ENCODE measurements at regions not wholly inside any gene's neighbourhood (a gene's known extent, or its start where the extent isn't known, plus 50 kb on each side); places are given as distances from the start of the nearest gene placed in this dataset.

DNA sequence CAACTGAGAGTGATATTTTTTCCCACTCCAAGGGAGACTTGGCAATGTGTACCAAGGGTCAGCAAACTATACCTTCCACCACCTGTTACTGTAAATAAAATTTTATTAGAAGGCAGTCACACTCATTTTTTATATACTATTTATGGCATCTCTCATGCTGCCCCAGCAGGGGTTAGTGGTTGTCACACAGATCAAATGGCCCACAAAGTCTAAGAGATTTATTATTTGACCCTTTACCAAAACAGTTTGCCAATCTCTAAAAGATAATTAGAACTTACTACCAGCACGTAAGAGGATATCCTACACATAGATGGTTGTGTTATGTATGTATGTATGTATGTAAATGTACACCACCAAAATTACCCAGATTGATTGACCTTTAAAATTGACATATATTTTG, 185.1 kb downstream of the PRR20E start:
- H2AFZ ChIP-seq (ENCODE audit: low read depth, low read length, poor library complexity, severe bottlenecking): no peak overlapping the region
- TF ChIP-seq REST (IDR thresholded peaks at IDR 0.05; ENCODE audit: low read depth): no peak
- TF ChIP-seq, protein P1, sequence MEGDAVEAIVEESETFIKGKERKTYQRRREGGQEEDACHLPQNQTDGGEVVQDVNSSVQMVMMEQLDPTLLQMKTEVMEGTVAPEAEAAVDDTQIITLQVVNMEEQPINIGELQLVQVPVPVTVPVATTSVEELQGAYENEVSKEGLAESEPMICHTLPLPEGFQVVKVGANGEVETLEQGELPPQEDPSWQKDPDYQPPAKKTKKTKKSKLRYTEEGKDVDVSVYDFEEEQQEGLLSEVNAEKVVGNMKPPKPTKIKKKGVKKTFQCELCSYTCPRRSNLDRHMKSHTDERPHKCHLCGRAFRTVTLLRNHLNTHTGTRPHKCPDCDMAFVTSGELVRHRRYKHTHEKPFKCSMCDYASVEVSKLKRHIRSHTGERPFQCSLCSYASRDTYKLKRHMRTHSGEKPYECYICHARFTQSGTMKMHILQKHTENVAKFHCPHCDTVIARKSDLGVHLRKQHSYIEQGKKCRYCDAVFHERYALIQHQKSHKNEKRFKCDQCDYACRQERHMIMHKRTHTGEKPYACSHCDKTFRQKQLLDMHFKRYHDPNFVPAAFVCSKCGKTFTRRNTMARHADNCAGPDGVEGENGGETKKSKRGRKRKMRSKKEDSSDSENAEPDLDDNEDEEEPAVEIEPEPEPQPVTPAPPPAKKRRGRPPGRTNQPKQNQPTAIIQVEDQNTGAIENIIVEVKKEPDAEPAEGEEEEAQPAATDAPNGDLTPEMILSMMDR (IDR thresholded peaks at IDR 0.05 in 2 of 3, conservative IDR thresholded peaks at IDR 0.05 in 1 of 3; ENCODE audit: borderline replicate concordance in 1 of 3, insufficient read depth in 1 of 3, low read depth in 2 of 3, low read length in 2 of 3): no peak
- no peak for TF ChIP-seq EZH2 (IDR thresholded peaks at IDR 0.05)
- TF ChIP-seq ATF3 (IDR thresholded peaks at IDR 0.05): no peak
- TF ChIP-seq RAD21 (IDR thresholded peaks at IDR 0.05; ENCODE audit: low read depth): no peak
- TF ChIP-seq, protein P2, sequence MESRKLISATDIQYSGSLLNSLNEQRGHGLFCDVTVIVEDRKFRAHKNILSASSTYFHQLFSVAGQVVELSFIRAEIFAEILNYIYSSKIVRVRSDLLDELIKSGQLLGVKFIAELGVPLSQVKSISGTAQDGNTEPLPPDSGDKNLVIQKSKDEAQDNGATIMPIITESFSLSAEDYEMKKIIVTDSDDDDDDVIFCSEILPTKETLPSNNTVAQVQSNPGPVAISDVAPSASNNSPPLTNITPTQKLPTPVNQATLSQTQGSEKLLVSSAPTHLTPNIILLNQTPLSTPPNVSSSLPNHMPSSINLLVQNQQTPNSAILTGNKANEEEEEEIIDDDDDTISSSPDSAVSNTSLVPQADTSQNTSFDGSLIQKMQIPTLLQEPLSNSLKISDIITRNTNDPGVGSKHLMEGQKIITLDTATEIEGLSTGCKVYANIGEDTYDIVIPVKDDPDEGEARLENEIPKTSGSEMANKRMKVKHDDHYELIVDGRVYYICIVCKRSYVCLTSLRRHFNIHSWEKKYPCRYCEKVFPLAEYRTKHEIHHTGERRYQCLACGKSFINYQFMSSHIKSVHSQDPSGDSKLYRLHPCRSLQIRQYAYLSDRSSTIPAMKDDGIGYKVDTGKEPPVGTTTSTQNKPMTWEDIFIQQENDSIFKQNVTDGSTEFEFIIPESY (IDR thresholded peaks at IDR 0.05; ENCODE audit: extremely low read depth, insufficient replicate concordance, low read length): no peak
- no peak for TF ChIP-seq SP1 (IDR thresholded peaks at IDR 0.05; ENCODE audit: low read depth)
- TF ChIP-seq EGR1 (IDR thresholded peaks at IDR 0.05; ENCODE audit: low read depth): no peak
- no peak for TF ChIP-seq FOSL1 (IDR thresholded peaks at IDR 0.05; ENCODE audit: low read depth)
- no peak for TF ChIP-seq ELF1 (IDR thresholded peaks at IDR 0.05; ENCODE audit: borderline replicate concordance, low read depth)
- TF ChIP-seq CBX3 (IDR thresholded peaks at IDR 0.05; ENCODE audit: low read depth): no peak
- no peak for TF ChIP-seq TCF7L2 (IDR thresholded peaks at IDR 0.05; ENCODE audit: borderline replicate concordance, extremely low read depth, insufficient read depth, insufficient read length)
- no peak for TF ChIP-seq SIN3A (IDR thresholded peaks at IDR 0.05; ENCODE audit: low read depth)
- no peak for TF ChIP-seq POLR2A (IDR thresholded peaks at IDR 0.05; ENCODE audit: borderline replicate concordance, extremely low read depth, insufficient read depth, insufficient read length)
- no peak for TF ChIP-seq EZH2phosphoT487 (IDR thresholded peaks at IDR 0.05; ENCODE audit: borderline replicate concordance)
- TF ChIP-seq CEBPB (IDR thresholded peaks at IDR 0.05; ENCODE audit: low read depth): no peak
- no peak overlapping the region for H3K9ac ChIP-seq (ENCODE audit: low read length)
- H3K9me3 ChIP-seq (ENCODE audit: control insufficient read depth in 1 of 2, insufficient read depth in 1 of 2, low read depth in 1 of 2, low read length in 2 of 2): peaks cover 8 to 13% of the 10 kb centered on the region in 2 experiments; a peak in 2 of 4 replicates
- ChIA-PET RAD21 (ENCODE audit: low non-redundant PET in 1 of 2, low total read pairs in 2 of 2, uncharacterized antibody in 2 of 2, unreplicated experiment in 2 of 2) (no interaction called here), POLR2A (no interaction called here), CTCF (no interaction called here)
- H3K27ac ChIP-seq (ENCODE audit: low read depth, low read length): no peak overlapping the region
- ATAC-seq (no peak), DNase-seq (ENCODE audit: low read depth, low spot score) (no peak)
- H3K4me1 ChIP-seq (ENCODE audit: control insufficient read depth in 1 of 2, insufficient read depth in 2 of 2, low read length in 2 of 2): no peaks in the 10 kb centered on the region
- H3K79me2 ChIP-seq (ENCODE audit: insufficient read depth, low read length): no peaks in the 10 kb centered on the region
- no peaks in the 10 kb centered on the region for H3K27me3 ChIP-seq (ENCODE audit: insufficient read depth, low read length)
- intact Hi-C loops (cut with micrococcal nuclease): no loop called here
- H3K4me3 ChIP-seq (replicated peaks in 1 of 2; ENCODE audit: low read depth in 1 of 2, low read length in 2 of 2): no peak overlapping the region
- no TSS peak for BruUV-seq (replicated peaks)
- no peaks in the 10 kb centered on the region; a peak in 1 of 4 replicates for H3K36me3 ChIP-seq (ENCODE audit: control insufficient read depth in 1 of 2, insufficient read depth in 2 of 2, low read length in 2 of 2)
- no peak overlapping the region for H3K4me2 ChIP-seq (ENCODE audit: low read length)
- H3K9me2 ChIP-seq (ENCODE audit: insufficient read depth): no peaks in the 10 kb centered on the region
- H4K20me1 ChIP-seq (ENCODE audit: insufficient read depth): no peaks in the 10 kb centered on the region
